ENCODE measurements at regions not wholly inside any gene's neighbourhood (a gene's known extent, or its start where the extent isn't known, plus 50 kb on each side); places are given as distances from the start of the nearest gene placed in this dataset.

DNA sequence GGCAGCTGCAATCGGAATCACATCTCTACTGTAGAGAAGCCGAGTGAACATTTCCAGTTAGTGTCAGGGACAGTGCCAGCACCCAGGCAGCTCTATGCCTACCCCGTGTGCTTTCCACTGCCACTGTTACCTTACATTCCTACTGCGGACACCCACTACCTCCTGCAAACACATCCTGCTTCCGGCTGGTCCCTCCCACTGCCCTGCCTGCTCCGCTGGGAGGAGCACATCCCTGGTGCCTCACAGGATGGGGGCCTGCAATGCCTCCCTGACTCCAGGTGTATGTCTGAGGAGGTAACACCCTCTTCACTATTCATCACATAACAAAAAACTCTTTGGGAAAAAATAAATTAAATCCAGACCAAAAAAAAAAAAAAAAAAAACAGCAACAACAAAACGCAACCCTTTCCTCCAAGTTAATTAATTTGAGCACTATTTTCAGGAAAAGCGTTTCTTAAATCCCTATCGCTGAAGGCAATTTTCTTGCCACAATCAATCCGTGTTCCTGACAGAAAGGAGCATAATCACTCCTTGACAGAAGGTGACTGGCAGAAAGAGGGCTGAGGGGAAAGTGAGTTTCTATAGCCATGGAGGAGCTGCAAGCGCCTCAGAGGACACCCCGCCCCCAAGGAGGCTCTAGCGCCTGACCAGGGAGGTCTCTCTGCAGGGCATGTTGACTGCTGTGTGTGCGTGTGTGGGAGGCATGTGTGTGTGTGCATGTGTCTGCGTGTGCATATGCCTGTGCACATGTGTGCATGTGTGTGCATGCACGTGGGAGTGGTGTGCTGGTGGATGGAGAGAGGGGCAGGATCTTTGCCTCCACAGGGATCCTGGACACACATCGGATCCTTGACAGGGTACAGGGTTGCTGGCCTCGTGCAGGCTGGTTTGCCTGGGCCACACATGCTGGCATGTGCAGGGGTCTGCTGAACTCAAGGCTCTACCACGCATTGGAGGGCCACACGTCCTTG lies 134.8 kb upstream of the NTM start:
- no peak for DNase-seq (ENCODE audit: low read depth, low spot score)
- no peak for TF ChIP-seq CTCF (IDR thresholded peaks at IDR 0.05; ENCODE audit: low read depth, low read length)
- no peaks in the 10 kb centered on the region for H3K9me3 ChIP-seq (ENCODE audit: control insufficient read depth, insufficient read depth, low read length)
- peaks cover 14% of the 10 kb centered on the region for H3K27me3 ChIP-seq (ENCODE audit: control insufficient read depth, insufficient read depth, low read length)
- H3K27ac ChIP-seq (ENCODE audit: low read depth, low read length), result no peak overlapping the region
- ChIA-PET POLR2A (no interaction called here), CTCF (no interaction called here)
- H3K4me3 ChIP-seq (ENCODE audit: low read depth, low read length), result no peak overlapping the region

- Histone ChIP-seq H3K27ac (ENCODE audit: low read depth, low read length) (no peak overlapping the region), H3K27me3 (ENCODE audit: control insufficient read depth, insufficient read depth, low read length) (peaks cover 2% of the 10 kb centered on the region), H3K4me3 (ENCODE audit: low read depth, low read length) (no peak overlapping the region), H3K9me3 (ENCODE audit: control insufficient read depth, insufficient read depth, low read length) (no peaks in the 10 kb centered on the region)
- ChIA-PET POLR2A (no interaction called here), CTCF (no interaction called here)
- DNase-seq (ENCODE audit: low read depth, low spot score), result no peak
- no peak for TF ChIP-seq CTCF (IDR thresholded peaks at IDR 0.05; ENCODE audit: low read depth, low read length)
Observed at GRCh38 chr11:131240421-131240820, 130.0 kb upstream of the NTM start.

DNA sequence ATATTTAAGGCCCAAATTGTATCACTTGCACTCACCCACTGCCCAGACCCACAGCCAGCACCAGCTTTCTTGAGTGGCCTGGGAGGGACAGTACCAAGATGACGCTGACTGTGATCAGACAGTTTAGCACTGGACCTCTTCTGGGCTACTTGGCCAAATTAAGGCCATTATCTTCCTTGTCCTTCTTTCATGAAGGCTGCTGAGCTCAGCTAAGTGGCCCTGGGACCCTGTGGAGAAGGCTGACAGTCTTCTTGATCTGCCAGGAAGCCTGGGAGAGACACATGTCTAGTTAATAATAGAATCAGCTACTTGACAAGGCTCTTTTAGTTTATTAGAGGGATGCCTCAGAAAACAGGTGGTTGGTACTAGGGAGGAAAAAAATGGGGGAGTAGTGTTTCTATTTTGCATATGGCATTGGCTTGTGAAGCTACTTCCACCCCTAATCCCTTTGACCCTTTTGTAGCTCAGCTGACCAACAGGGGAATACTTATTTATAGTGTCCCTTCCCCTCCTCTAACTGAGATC lies 127.9 kb upstream of the NTM start:
- DNase-seq (ENCODE audit: low read depth, low spot score), result no peak
- no peak for TF ChIP-seq CTCF (IDR thresholded peaks at IDR 0.05; ENCODE audit: low read depth, low read length)
- CTCF ChIA-PET, result no interaction called here
- Histone ChIP-seq H3K27me3 (ENCODE audit: control insufficient read depth, insufficient read depth, low read length) (no peaks in the 10 kb centered on the region), H3K4me3 (ENCODE audit: low read depth, low read length) (no peak overlapping the region), H3K27ac (ENCODE audit: low read depth, low read length) (no peak overlapping the region), H3K9me3 (ENCODE audit: control insufficient read depth, insufficient read depth, low read length) (no peaks in the 10 kb centered on the region)
- POLR2A ChIA-PET, result no interaction called here

GRCh38 chr11:131246156-131246555 lies 124.3 kb upstream of the NTM start:
- H3K27me3 ChIP-seq (ENCODE audit: control insufficient read depth, insufficient read depth, low read length), result peaks cover 2% of the 10 kb centered on the region
- CTCF ChIA-PET, result interaction anchor here (0.6 to 0.9 kb wide), 5 partner anchors 75 to 241 kb away, joined by 3 to 4 read pairs (median 3); no protein-coding TSS in a partner anchor
- no peak for DNase-seq (ENCODE audit: low read depth, low spot score)
- H3K9me3 ChIP-seq (ENCODE audit: control insufficient read depth, insufficient read depth, low read length), result no peaks in the 10 kb centered on the region
- POLR2A ChIA-PET, result no interaction called here
- H3K27ac ChIP-seq (ENCODE audit: low read depth, low read length), result no peak overlapping the region
- no peak for TF ChIP-seq CTCF (IDR thresholded peaks at IDR 0.05; ENCODE audit: low read depth, low read length)
- H3K4me3 ChIP-seq (ENCODE audit: low read depth, low read length), result no peak overlapping the region

DNA sequence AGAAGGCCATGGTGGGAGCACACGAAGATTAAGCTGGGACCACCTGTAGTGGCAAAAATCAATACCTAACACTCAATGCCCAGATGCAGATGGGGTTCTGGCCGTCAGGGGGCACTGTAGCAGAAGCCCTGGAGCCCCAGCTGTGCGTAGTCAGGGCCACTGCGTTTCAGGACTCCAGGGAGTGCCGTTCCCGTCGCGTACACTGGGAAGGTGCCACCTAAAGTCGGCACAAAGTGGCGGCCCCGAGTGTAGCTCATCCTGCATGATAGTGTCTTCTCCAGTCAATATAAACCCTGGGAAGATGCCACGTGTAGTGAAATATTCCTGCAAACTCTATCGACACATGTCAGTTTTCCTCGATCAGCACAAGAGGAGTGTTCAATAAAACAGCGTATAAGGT lies 123.8 kb upstream of the NTM start:
- H3K27ac ChIP-seq (ENCODE audit: low read depth, low read length), result no peak overlapping the region
- ChIA-PET POLR2A (no interaction called here), CTCF (interaction anchor here (0.6 kb wide), 2 partner anchors 75 to 122 kb away, joined by 3 to 4 read pairs; no protein-coding TSS in a partner anchor)
- TF ChIP-seq CTCF (IDR thresholded peaks at IDR 0.05; ENCODE audit: low read depth, low read length), result peak; percentile 24; the same call in 1 of the 2 replicates
- no peaks in the 10 kb centered on the region for H3K9me3 ChIP-seq (ENCODE audit: control insufficient read depth, insufficient read depth, low read length)
- no peak overlapping the region for H3K4me3 ChIP-seq (ENCODE audit: low read depth, low read length)
- no peak for DNase-seq (ENCODE audit: low read depth, low spot score)
- H3K27me3 ChIP-seq (ENCODE audit: control insufficient read depth, insufficient read depth, low read length), result peaks cover 2% of the 10 kb centered on the region

Measured in AG04450 (cell line).